ENCODE measurements at regions not wholly inside any gene's neighbourhood (a gene's known extent, or its start where the extent isn't known, plus 50 kb on each side); places are given as distances from the start of the nearest gene placed in this dataset.

DNA sequence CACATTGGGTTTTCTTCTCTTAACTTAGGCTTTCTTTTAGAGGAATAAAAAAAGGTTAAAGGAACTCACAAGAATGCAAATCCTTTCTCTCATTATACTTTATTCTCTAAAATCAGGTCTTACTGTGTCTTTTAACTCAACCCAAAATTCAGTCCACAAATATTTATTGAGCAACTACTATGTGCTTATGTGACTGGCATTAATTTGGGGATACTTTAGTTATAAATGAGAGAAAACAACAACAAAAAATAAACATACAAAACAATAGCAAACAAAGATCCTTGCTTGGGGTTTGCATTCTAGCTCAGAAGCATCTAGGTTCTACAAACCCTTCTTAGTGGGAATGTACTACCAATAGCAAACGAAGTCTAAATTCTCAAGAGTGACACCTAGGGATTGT is 266.2 kb downstream of the UTRN start:
- no peaks in the 10 kb centered on the region for H3K4me1 ChIP-seq (replicated peaks in 1 of 4; ENCODE audit: control insufficient read depth in 3 of 4, insufficient read depth in 4 of 4, low read length in 3 of 4)
- no peak overlapping the region for H3K9ac ChIP-seq (replicated peaks in 1 of 4; ENCODE audit: extremely low read depth in 1 of 4, low read depth in 3 of 4, low read length in 3 of 4)
- H4K20me1 ChIP-seq (replicated peaks in 1 of 2; ENCODE audit: control insufficient read depth in 1 of 2, insufficient read depth in 2 of 2, low read length in 2 of 2) = no peaks in the 10 kb centered on the region
- no peak overlapping the region for H3K4ac ChIP-seq (replicated peaks; ENCODE audit: insufficient read length, low read depth, low read length)
- WGBS, 2 experiments (ENCODE audit: extremely low coverage in 1 of 2, insufficient coverage in 1 of 2, insufficient read length in 1 of 2, insufficient replicate concordance in 2 of 2, low coverage in 1 of 2, low lambda C conversion rate in 2 of 2, missing lambda C conversion rate in 1 of 2) = 78% methylated on average over 1 of the region's 1 CpG; no CpG with 5 or more reads in 1 of the 2 experiments
- H3K4me3 ChIP-seq (ENCODE audit: extremely low read depth in 1 of 4, insufficient read depth in 2 of 4, low read depth in 3 of 4, low read length in 4 of 4) = no peak overlapping the region
- H3K18ac ChIP-seq (ENCODE audit: extremely low read depth, low read length) = no peak overlapping the region
- no peak overlapping the region for H3K56ac ChIP-seq (replicated peaks; ENCODE audit: insufficient read length, low read depth, low read length)
- no peak overlapping the region for H3K4me2 ChIP-seq (ENCODE audit: insufficient read depth in 1 of 2, low read depth in 2 of 2, low read length in 2 of 2)
- no peak overlapping the region for H2BK5ac ChIP-seq (ENCODE audit: low read depth, low read length)
- ChIA-PET CTCF (ENCODE audit: partially characterized antibody) (interaction anchor here (0.6 to 1.4 kb wide), 4 partner anchors 11 to 102 kb away, joined by 3 to 4 read pairs (median 3); no protein-coding TSS in a partner anchor), POLR2A (ENCODE audit: partially characterized antibody) (no interaction called here)
- no peak overlapping the region for H4K5ac ChIP-seq (ENCODE audit: insufficient read length, low read depth, low read length)
- H3K79me1 ChIP-seq (ENCODE audit: low read depth, low read length) = no peaks in the 10 kb centered on the region
- no peak for TF ChIP-seq SP1 (IDR thresholded peaks at IDR 0.05; ENCODE audit: low read depth, low read length)
- no peak for TF ChIP-seq MAX (IDR thresholded peaks at IDR 0.05)
- TF ChIP-seq SP2 (IDR thresholded peaks at IDR 0.05; ENCODE audit: low read length) = no peak
- no peak for TF ChIP-seq CEBPB (IDR thresholded peaks at IDR 0.05; ENCODE audit: low read depth, low read length)
- no peak for TF ChIP-seq SIN3A (conservative IDR thresholded peaks at IDR 0.05 in 1 of 2, IDR thresholded peaks at IDR 0.05 in 1 of 2; ENCODE audit: low read depth in 1 of 2, low read length in 2 of 2)
- TF ChIP-seq SRF (IDR thresholded peaks at IDR 0.05; ENCODE audit: low read depth, low read length) = no peak
- TF ChIP-seq KDM4A (IDR thresholded peaks at IDR 0.05; ENCODE audit: low read depth, low read length, severe bottlenecking) = no peak
- no peak for TF ChIP-seq NANOG (IDR thresholded peaks at IDR 0.05; ENCODE audit: insufficient read depth, low read depth, low read length, poor library complexity, severe bottlenecking)
- no peak for TF ChIP-seq HDAC2 (IDR thresholded peaks at IDR 0.05; ENCODE audit: borderline replicate concordance in 1 of 2, low read depth in 2 of 2, low read length in 2 of 2)
- no peak for TF ChIP-seq USF2 (IDR thresholded peaks at IDR 0.05; ENCODE audit: low read length)
- H3K23ac ChIP-seq (ENCODE audit: insufficient read length) = no peak overlapping the region
- H3K27me3 ChIP-seq (replicated peaks in 1 of 4; ENCODE audit: control insufficient read depth in 3 of 4, extremely low read depth in 1 of 4, insufficient read depth in 3 of 4, low read length in 3 of 4) = no peaks in the 10 kb centered on the region
- H3K23me2 ChIP-seq (ENCODE audit: low read depth, low read length) = no peaks in the 10 kb centered on the region
- H4K8ac ChIP-seq (ENCODE audit: extremely low read depth, insufficient read depth, low read length) = no peak overlapping the region
- H3K9me3 ChIP-seq (ENCODE audit: insufficient read depth in 2 of 2, low read depth in 1 of 2, low read length in 1 of 2) = no peaks in the 10 kb centered on the region
- no peak for FAIRE-seq
- no peak overlapping the region for H4K91ac ChIP-seq (replicated peaks; ENCODE audit: insufficient read length, low read length)
- H2BK15ac ChIP-seq (ENCODE audit: low read length) = no peak overlapping the region
- no peaks in the 10 kb centered on the region for H3K79me2 ChIP-seq (ENCODE audit: control insufficient read depth in 1 of 2, insufficient read depth in 2 of 2, low read length in 2 of 2)
- DNase-seq (ENCODE audit: low read depth in 1 of 2, low spot score in 2 of 2) = no peak
- no peak overlapping the region for H2AFZ ChIP-seq (ENCODE audit: low read length)
- no peak overlapping the region for H2BK12ac ChIP-seq (ENCODE audit: low read depth, low read length)
- no peak overlapping the region for H2BK120ac ChIP-seq (replicated peaks; ENCODE audit: low read depth, low read length)
- H3K14ac ChIP-seq (ENCODE audit: insufficient read length) = no peak overlapping the region
- no peak overlapping the region for H2BK20ac ChIP-seq (ENCODE audit: low read length)
- no peak overlapping the region for H3K27ac ChIP-seq (ENCODE audit: low read depth, low read length)
- H3K36me3 ChIP-seq (ENCODE audit: control insufficient read depth in 2 of 4, insufficient read depth in 4 of 4, low read length in 3 of 4) = peaks cover 0 to 24% (median 1%) of the 10 kb centered on the region in 4 experiments; a peak in 3 of 8 replicates
- no peak overlapping the region for H2AK5ac ChIP-seq (ENCODE audit: low read depth, low read length)

Data from H1 (cell line).